Prostate gland (tissue), 2 donors: ENCODE measurements at regions not wholly inside any gene's neighbourhood (a gene's known extent, or its start where the extent isn't known, plus 50 kb on each side); places are given as distances from the start of the nearest gene placed in this dataset.

Experiments
- POLR2A ChIP-seq: fragments of 450-650 bp; IDR thresholded peaks from one replicate; pipeline ENCODE4 v1.6.1; 2016; ENCODE audit warnings: antibody characterized with exemption, mild to moderate bottlenecking
- POLR2AphosphoS5 ChIP-seq: sonication (generic); formaldehyde crosslinking; IDR thresholded peaks from one replicate; pipeline ENCODE4 v1.6.1; 2017; ENCODE audit warnings: antibody characterized with exemption
- TF ChIP-seq, protein P1 (sequence below), 4 experiments: fragments of 200-600 bp in 2 of 4; fragments of 450-650 bp in 2 of 4; sonication (generic) in 2 of 4; IDR thresholded peaks; 1 replicate in 3 of 4; 2 replicates in 1 of 4; pipeline ENCODE4 v1.5.1; 2016 to 2019; ENCODE audit warnings: antibody characterized with exemption in 4 of 4, mild to moderate bottlenecking in 2 of 4, moderate library complexity in 2 of 4

DNA sequence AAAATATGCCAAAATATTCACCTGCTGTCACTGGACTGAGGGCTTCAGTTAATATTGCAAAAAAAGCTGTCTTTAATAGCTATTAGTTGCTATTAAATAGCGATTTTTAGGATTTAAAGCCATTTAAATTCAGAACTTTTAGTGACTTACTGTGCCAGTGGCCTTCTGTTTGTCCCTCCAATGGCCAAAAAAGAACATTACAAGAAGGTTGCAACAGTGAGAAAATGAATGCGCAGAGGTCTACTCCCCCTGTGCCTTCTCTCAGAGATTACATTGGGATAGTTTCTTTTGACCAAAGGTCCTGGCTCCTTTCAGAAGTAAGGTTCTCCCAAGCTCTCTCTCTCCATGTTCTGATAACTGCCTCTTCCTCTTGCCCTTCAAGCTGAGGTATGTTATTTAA, 930.3 kb upstream of the ARRDC3 start:
- TF ChIP-seq, protein P1, sequence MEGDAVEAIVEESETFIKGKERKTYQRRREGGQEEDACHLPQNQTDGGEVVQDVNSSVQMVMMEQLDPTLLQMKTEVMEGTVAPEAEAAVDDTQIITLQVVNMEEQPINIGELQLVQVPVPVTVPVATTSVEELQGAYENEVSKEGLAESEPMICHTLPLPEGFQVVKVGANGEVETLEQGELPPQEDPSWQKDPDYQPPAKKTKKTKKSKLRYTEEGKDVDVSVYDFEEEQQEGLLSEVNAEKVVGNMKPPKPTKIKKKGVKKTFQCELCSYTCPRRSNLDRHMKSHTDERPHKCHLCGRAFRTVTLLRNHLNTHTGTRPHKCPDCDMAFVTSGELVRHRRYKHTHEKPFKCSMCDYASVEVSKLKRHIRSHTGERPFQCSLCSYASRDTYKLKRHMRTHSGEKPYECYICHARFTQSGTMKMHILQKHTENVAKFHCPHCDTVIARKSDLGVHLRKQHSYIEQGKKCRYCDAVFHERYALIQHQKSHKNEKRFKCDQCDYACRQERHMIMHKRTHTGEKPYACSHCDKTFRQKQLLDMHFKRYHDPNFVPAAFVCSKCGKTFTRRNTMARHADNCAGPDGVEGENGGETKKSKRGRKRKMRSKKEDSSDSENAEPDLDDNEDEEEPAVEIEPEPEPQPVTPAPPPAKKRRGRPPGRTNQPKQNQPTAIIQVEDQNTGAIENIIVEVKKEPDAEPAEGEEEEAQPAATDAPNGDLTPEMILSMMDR (IDR thresholded peaks at IDR 0.05) = no peak
- TF ChIP-seq POLR2A = no peak
- no peak for TF ChIP-seq POLR2AphosphoS5
